Neutrophil (primary cell): ENCODE measurements at regions not wholly inside any gene's neighbourhood (a gene's known extent, or its start where the extent isn't known, plus 50 kb on each side); places are given as distances from the start of the nearest gene placed in this dataset.

Source experiments
- H3K27ac ChIP-seq: fragments of 200-600 bp; sonication (generic); 2 replicates; pipeline ENCODE4 v1.5.1; 2016; ENCODE audit warnings: mild to moderate bottlenecking, moderate library complexity
- H3K27me3 ChIP-seq: fragments of 200-600 bp; sonication (generic); 2 replicates; pipeline ENCODE4 v1.6.0; 2016; ENCODE audit warnings: mild to moderate bottlenecking
- H3K36me3 ChIP-seq: fragments of 200-600 bp; sonication (generic); 2 replicates; pipeline ENCODE4 v1.5.1; 2017
- H3K4me1 ChIP-seq, 2 experiments: fragments of 200-600 bp in 1 of 2; sonication (generic) in 1 of 2; 1 replicate in 1 of 2; 2 replicates in 1 of 2; pipeline versions ENCODE4 v1.5.1 to v1.6.1; 2013 to 2016; ENCODE audit warnings: low read depth in 1 of 2, low read length in 1 of 2, mild to moderate bottlenecking in 1 of 2, moderate library complexity in 1 of 2; ENCODE audit not compliant: control insufficient read depth in 1 of 2, insufficient read depth in 1 of 2
- H3K4me3 ChIP-seq, 2 experiments: fragments of 200-600 bp in 1 of 2; sonication (generic) in 1 of 2; 1 replicate in 1 of 2; 2 replicates in 1 of 2; pipeline ENCODE4 v1.5.1; 2013 to 2016; ENCODE audit warnings: low read depth in 1 of 2, low read length in 1 of 2, mild to moderate bottlenecking in 1 of 2, moderate library complexity in 1 of 2
- H3K9me3 ChIP-seq: fragments of 200-600 bp; sonication (generic); 2 replicates; pipeline ENCODE4 v1.5.1; 2016
- TF ChIP-seq, protein P1 (sequence below): fragments of 200-600 bp; sonication (generic); IDR thresholded peaks from 2 replicates; pipeline ENCODE4 v1.5.1; 2016; ENCODE audit warnings: antibody characterized with exemption

DNA sequence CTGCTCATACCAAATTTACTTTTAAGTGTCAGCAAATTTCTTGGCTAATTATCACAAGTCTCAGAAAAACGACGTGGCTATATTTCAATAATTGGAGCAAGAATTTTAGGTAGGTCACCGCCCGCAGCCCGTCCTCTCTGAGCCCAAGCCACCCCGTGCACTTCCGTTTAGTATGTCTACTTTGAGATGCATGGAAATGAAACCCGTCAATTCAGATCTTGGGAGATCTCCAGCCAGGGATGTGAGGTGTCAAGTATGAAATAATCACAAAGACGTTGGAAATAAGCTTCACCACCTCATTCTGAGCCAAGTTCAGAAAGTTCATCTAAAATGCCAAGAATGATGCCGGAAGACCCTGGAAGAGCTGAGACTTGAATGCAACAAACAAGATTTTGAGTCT, 132.6 kb upstream of the IRF2BP2 start:
- Histone ChIP-seq H3K27ac (no peak overlapping the region), H3K27me3 (no peaks in the 10 kb centered on the region), H3K4me3 (no peak overlapping the region), H3K9me3 (no peaks in the 10 kb centered on the region), H3K4me1 (peaks cover under 1 to 11% of the 10 kb centered on the region in 2 experiments), H3K36me3 (no peaks in the 10 kb centered on the region)
- TF ChIP-seq, protein P1, sequence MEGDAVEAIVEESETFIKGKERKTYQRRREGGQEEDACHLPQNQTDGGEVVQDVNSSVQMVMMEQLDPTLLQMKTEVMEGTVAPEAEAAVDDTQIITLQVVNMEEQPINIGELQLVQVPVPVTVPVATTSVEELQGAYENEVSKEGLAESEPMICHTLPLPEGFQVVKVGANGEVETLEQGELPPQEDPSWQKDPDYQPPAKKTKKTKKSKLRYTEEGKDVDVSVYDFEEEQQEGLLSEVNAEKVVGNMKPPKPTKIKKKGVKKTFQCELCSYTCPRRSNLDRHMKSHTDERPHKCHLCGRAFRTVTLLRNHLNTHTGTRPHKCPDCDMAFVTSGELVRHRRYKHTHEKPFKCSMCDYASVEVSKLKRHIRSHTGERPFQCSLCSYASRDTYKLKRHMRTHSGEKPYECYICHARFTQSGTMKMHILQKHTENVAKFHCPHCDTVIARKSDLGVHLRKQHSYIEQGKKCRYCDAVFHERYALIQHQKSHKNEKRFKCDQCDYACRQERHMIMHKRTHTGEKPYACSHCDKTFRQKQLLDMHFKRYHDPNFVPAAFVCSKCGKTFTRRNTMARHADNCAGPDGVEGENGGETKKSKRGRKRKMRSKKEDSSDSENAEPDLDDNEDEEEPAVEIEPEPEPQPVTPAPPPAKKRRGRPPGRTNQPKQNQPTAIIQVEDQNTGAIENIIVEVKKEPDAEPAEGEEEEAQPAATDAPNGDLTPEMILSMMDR: no peak

DNA sequence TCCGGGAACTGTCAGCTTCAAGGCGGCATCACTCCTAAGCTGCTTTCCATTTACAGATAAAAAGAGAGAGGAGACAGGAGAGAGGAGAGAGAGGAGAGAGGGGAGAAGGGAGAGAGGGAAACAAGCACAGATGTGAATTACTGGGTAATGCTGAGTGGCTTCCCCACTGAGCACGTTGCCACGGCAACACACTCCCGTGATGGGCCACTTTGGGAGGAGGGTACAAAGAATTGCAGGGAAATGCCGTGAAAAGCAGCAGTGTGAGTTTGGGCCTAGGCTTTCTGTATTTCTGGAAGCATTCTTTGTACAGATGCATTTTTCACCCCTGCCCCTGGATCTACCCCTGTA, 128.0 kb upstream of the IRF2BP2 start:
- no peaks in the 10 kb centered on the region for H3K4me1 ChIP-seq
- H3K4me3 ChIP-seq: no peak overlapping the region
- no peaks in the 10 kb centered on the region for H3K27me3 ChIP-seq
- TF ChIP-seq, protein P1: no peak
- no peak overlapping the region for H3K27ac ChIP-seq
- H3K9me3 ChIP-seq: no peaks in the 10 kb centered on the region
- H3K36me3 ChIP-seq: no peaks in the 10 kb centered on the region

DNA sequence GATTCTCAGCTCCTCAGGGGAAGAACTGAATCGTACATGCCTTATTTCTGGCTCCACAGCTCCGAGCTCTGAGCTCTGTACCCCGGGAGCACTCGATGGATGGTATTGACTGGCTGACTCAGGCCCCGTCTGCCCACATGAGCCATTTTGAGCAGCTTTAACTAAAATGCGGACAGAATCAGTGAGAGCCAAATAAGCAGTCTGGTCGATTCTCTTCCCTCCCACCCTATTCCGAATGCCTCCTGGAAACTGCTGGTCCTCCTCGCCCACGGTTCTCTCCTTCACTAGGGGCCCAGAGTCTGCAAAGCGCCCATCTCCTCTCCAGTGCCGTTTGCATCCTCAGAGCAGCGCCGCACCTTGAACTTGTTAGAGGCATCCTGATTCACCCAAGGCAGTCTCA, 125.9 kb upstream of the IRF2BP2 start:
- Histone ChIP-seq H3K27me3 (no peaks in the 10 kb centered on the region), H3K4me3 (no peak overlapping the region), H3K36me3 (no peaks in the 10 kb centered on the region), H3K4me1 (peaks cover 15% of the 10 kb centered on the region in 2 experiments), H3K9me3 (no peaks in the 10 kb centered on the region), H3K27ac (no peak overlapping the region)
- TF ChIP-seq, protein P1: no peak

DNA sequence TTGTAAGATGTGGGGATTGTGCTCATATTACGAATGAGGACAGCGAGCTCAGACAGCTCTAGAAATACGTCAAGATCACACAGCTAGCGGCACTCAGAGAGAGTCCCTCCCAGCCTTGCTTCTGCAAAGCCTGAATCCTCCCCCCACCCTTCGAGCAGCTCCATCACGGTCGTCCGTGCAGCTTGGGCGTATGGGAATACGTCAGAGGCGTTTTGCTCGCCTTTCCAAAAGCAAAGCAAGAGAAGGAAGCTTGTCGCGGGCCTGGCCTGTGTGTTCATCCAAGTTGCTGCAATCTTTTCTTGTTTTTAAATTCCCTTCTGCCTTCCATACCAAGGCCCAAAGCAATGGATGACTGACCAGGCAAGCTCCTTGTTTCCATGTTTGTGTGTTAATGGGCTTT, 125.5 kb upstream of the IRF2BP2 start:
- Histone ChIP-seq H3K36me3 (no peaks in the 10 kb centered on the region), H3K27ac (no peak overlapping the region), H3K27me3 (no peaks in the 10 kb centered on the region), H3K4me3 (no peak overlapping the region), H3K9me3 (no peaks in the 10 kb centered on the region), H3K4me1 (peaks cover 19 to 20% of the 10 kb centered on the region in 2 experiments)
- TF ChIP-seq, protein P1: no peak

DNA sequence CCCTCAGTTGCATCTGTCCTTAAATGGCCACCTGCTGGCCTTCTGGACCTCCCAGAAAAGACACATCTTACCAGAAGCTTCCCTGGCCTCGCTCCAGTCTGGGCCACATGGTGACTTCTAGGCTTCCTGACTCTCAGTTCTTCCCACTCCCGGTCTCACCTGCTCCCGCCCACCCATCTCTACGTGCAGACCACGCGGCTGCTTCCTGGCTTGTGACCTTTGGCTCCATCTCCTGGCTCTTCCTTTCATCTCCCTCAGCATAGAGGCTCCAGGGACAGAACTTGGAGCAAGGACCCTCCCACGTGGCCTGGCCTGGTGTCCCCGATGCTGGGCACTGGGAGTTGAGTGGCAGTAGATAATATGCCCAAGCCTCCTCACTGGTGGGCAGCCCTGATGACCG, 124.9 kb upstream of the IRF2BP2 start:
- Histone ChIP-seq H3K27ac (no peak overlapping the region), H3K27me3 (no peaks in the 10 kb centered on the region), H3K4me1 (peaks cover 25 to 26% of the 10 kb centered on the region in 2 experiments), H3K36me3 (no peaks in the 10 kb centered on the region), H3K4me3 (no peak overlapping the region), H3K9me3 (no peaks in the 10 kb centered on the region)
- TF ChIP-seq, protein P1: no peak

DNA sequence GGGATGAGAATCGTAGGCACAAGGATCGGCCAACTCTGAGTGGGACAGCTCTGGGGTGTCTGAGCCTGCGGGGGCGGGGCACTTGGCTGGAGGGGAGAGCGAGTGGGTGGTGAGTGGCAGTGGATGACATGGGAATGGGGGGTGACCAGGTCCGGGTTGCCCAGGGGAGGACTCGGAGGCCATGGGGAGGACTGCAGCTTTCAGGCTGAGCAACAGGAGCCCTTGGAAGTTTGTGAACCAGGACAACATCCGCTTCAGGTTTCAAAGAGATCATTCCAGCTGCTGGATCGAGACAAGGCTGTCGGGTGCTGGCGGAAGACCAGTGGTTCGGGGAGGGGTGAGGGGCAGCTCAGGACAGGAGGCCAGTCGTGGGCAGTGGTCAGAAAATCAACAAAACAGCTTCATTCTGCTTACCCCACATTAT, 124.4 kb upstream of the IRF2BP2 start:
- Histone ChIP-seq H3K4me3 (no peak overlapping the region), H3K27ac (no peak overlapping the region), H3K27me3 (no peaks in the 10 kb centered on the region), H3K36me3 (no peaks in the 10 kb centered on the region), H3K4me1 (peaks cover 26% of the 10 kb centered on the region in 2 experiments), H3K9me3 (no peaks in the 10 kb centered on the region)
- TF ChIP-seq, protein P1: no peak
